Activated naive CD4-positive, alpha-beta T cell treated with anti-CD3 and anti-CD28 coated beads for 36 hours (primary cell): ENCODE measurements at regions not wholly inside any gene's neighbourhood (a gene's known extent, or its start where the extent isn't known, plus 50 kb on each side); places are given as distances from the start of the nearest gene placed in this dataset.

Experiments
- CTCF ChIA-PET: fragments of 350-600 bp; sonication (Branson Sonifier 250); formaldehyde crosslinking; loops from one replicate; lab custom pipeline; 2021; ENCODE audit warnings: antibody characterized with exemption; lab: Charles Lee
- DNase-seq: peaks from one replicate; pipeline ENCODE4 v3.0.0-alpha.2; 2020
- H3K27ac Mint-ChIP-seq: one replicate; pipeline ENCODE4 v1.8.0; 2021; ENCODE audit warnings: mild to moderate bottlenecking, mixed read lengths
- H3K27me3 Mint-ChIP-seq: one replicate; pipeline ENCODE4 v1.8.0; 2021; ENCODE audit warnings: low read depth, mixed read lengths
- H3K36me3 Mint-ChIP-seq: one replicate; pipeline ENCODE4 v1.8.0; 2021; ENCODE audit warnings: low read depth, mixed read lengths
- H3K4me1 Mint-ChIP-seq: one replicate; pipeline ENCODE4 v1.8.0; 2021; ENCODE audit warnings: low read depth, mixed read lengths
- H3K4me3 Mint-ChIP-seq: one replicate; pipeline ENCODE4 v1.8.0; 2021; ENCODE audit warnings: mild to moderate bottlenecking, moderate library complexity, mixed read lengths
- H3K9me3 Mint-ChIP-seq: one replicate; pipeline ENCODE4 v1.8.0; 2021; ENCODE audit warnings: mixed read lengths
- intact Hi-C: fragments of 100-400 bp; cut with micrococcal nuclease; formaldehyde crosslinking; loops from one replicate; pipeline ENCODE4 v1.15.1; 2023

- H3K4me1 Mint-ChIP-seq, result no peaks in the 10 kb centered on the region
- H3K36me3 Mint-ChIP-seq, result no peaks in the 10 kb centered on the region
- no peak overlapping the region for H3K4me3 Mint-ChIP-seq
- peak; percentile 65 for DNase-seq
- no peaks in the 10 kb centered on the region for H3K9me3 Mint-ChIP-seq
- CTCF ChIA-PET, result interaction anchor here (0.6 to 1.9 kb wide), 6 partner anchors 10 to 561 kb away, joined by 3 to 8 read pairs (median 3); no protein-coding TSS in a partner anchor
- peaks cover 2% of the 10 kb centered on the region for H3K27me3 Mint-ChIP-seq
- intact Hi-C loops, result loop anchor here (2.0 to 10.0 kb wide), 4 partner anchors 152 to 1700 kb away; no protein-coding TSS in a partner anchor
- no peak overlapping the region for H3K27ac Mint-ChIP-seq
These were observed 302.5 kb downstream of the DHX35 start for GRCh38 chr20:39264506-39265172.

GRCh38 chr20:39263076-39263475 is 300.9 kb downstream of the DHX35 start:
- H3K4me3 Mint-ChIP-seq, result no peak overlapping the region
- no peaks in the 10 kb centered on the region for H3K9me3 Mint-ChIP-seq
- intact Hi-C loops, result loop anchor here (10.0 kb wide), 1 partner anchor 1702 kb away; no protein-coding TSS in a partner anchor
- no peak for DNase-seq
- peaks cover 2% of the 10 kb centered on the region for H3K27me3 Mint-ChIP-seq
- H3K36me3 Mint-ChIP-seq, result no peaks in the 10 kb centered on the region
- no peak overlapping the region for H3K27ac Mint-ChIP-seq
- H3K4me1 Mint-ChIP-seq, result no peaks in the 10 kb centered on the region
- CTCF ChIA-PET, result interaction anchor here (1.1 kb wide), 1 partner anchor 17 kb away, joined by 3 read pairs; no protein-coding TSS in a partner anchor

DNA sequence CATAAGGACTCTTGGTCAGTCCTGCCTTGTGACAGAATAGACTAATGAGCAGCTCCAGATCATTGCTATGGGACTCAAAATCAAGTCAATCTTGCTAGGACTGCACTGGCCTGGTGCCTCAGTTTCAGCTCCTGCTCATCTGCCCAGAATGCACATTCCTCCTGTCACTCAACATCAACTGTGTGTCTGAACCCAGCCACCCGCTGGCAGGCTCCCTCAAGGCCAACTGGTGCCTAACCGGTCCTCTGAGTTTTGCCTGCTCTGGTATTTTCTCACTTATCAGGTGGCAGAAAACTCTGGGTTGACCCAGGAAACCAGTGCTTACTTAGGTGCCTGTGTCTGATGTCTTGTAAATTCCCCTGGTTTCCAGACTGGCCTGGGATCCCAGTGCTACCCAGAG is 297.7 kb downstream of the DHX35 start:
- H3K9me3 Mint-ChIP-seq, result no peaks in the 10 kb centered on the region
- CTCF ChIA-PET, result interaction anchor here (0.6 to 0.9 kb wide), 2 partner anchors 198 to 210 kb away, joined by 3 read pairs; no protein-coding TSS in a partner anchor

GRCh38 chr20:39259010-39259803 is 297.1 kb downstream of the DHX35 start:
- H3K4me3 Mint-ChIP-seq, result no peak overlapping the region

More for the DNA sequence above, 297.7 kb downstream of the DHX35 start:
- DNase-seq, result no peak
- intact Hi-C loops, result loop anchor here (10.0 kb wide), 1 partner anchor 1705 kb away; no protein-coding TSS in a partner anchor
- no peak overlapping the region for H3K4me3 Mint-ChIP-seq
- H3K4me1 Mint-ChIP-seq, result no peaks in the 10 kb centered on the region
- no peaks in the 10 kb centered on the region for H3K36me3 Mint-ChIP-seq
- H3K27me3 Mint-ChIP-seq, result peaks cover 2% of the 10 kb centered on the region
- no peak overlapping the region for H3K27ac Mint-ChIP-seq

DNA sequence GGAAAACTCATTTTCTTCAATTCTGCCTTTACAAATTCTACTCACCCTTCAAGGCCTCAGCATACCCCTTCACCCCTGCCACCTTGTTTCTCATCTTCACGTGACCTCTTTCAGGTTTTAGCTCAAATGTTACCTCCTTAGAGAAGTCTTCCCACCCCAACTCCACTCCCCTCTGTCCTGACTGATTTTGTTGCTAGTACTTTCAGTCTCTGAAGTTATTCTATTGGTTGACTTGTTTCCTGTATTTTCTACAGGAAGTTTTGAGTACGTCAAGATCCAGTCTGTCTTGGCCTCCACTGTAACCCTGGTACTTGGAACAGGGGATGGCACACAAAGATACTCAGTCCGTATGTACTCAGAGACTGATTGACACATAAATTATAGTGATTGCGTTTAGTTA is 296.1 kb downstream of the DHX35 start:
- H3K27ac Mint-ChIP-seq, result no peak overlapping the region

More at GRCh38 chr20:39259010-39259803, 297.1 kb downstream of the DHX35 start:
- Mint-ChIP-seq H3K27me3 (peaks cover under 1% of the 10 kb centered on the region), H3K27ac (no peak overlapping the region), H3K9me3 (no peaks in the 10 kb centered on the region), H3K36me3 (no peaks in the 10 kb centered on the region), H3K4me1 (no peaks in the 10 kb centered on the region)
- intact Hi-C loops, result no loop called here
- CTCF ChIA-PET, result interaction anchor here (0.6 to 0.9 kb wide), 2 partner anchors 199 to 210 kb away, joined by 3 read pairs; no protein-coding TSS in a partner anchor
- DNase-seq, result no peak

GRCh38 chr20:39253051-39253755 is 291.1 kb downstream of the DHX35 start:
- no peaks in the 10 kb centered on the region for H3K36me3 Mint-ChIP-seq
- H3K4me3 Mint-ChIP-seq, result no peak overlapping the region
- H3K27ac Mint-ChIP-seq, result no peak overlapping the region
- no peaks in the 10 kb centered on the region for H3K9me3 Mint-ChIP-seq
- intact Hi-C loops, result no loop called here
- no peaks in the 10 kb centered on the region for H3K27me3 Mint-ChIP-seq
- CTCF ChIA-PET, result interaction anchor here (0.7 to 1.2 kb wide), 2 partner anchors 11 to 14 kb away, joined by 3 read pairs; no protein-coding TSS in a partner anchor
- no peak for DNase-seq
- no peaks in the 10 kb centered on the region for H3K4me1 Mint-ChIP-seq

More for the DNA sequence above, 296.1 kb downstream of the DHX35 start:
- Mint-ChIP-seq H3K4me3 (no peak overlapping the region), H3K36me3 (no peaks in the 10 kb centered on the region), H3K9me3 (no peaks in the 10 kb centered on the region), H3K4me1 (no peaks in the 10 kb centered on the region), H3K27me3 (no peaks in the 10 kb centered on the region)
- intact Hi-C loops, result no loop called here
- CTCF ChIA-PET, result interaction anchor here (1.0 kb wide), 1 partner anchor 9 kb away, joined by 4 read pairs; no protein-coding TSS in a partner anchor
- DNase-seq, result no peak

- H3K36me3 Mint-ChIP-seq, result no peaks in the 10 kb centered on the region
- CTCF ChIA-PET, result interaction anchor here (1.2 kb wide), 1 partner anchor 15 kb away, joined by 3 read pairs; no protein-coding TSS in a partner anchor
- no peaks in the 10 kb centered on the region for H3K4me1 Mint-ChIP-seq
- H3K4me3 Mint-ChIP-seq, result no peak overlapping the region
- H3K27me3 Mint-ChIP-seq, result no peaks in the 10 kb centered on the region
- no peak for DNase-seq
- no peaks in the 10 kb centered on the region for H3K9me3 Mint-ChIP-seq
- H3K27ac Mint-ChIP-seq, result no peak overlapping the region
- intact Hi-C loops, result no loop called here
These were observed 289.9 kb downstream of the DHX35 start for GRCh38 chr20:39252035-39252434.

- H3K27ac Mint-ChIP-seq, result no peak overlapping the region
- CTCF ChIA-PET, result no interaction called here
- H3K4me3 Mint-ChIP-seq, result no peak overlapping the region
- no peak for DNase-seq
- H3K4me1 Mint-ChIP-seq, result peaks cover 8% of the 10 kb centered on the region
- no peaks in the 10 kb centered on the region for H3K27me3 Mint-ChIP-seq
- intact Hi-C loops, result no loop called here
- H3K36me3 Mint-ChIP-seq, result no peaks in the 10 kb centered on the region
- no peaks in the 10 kb centered on the region for H3K9me3 Mint-ChIP-seq
These were observed 287.7 kb downstream of the DHX35 start for GRCh38 chr20:39249798-39250197.

GRCh38 chr20:39248862-39249485 is 286.8 kb downstream of the DHX35 start:
- intact Hi-C loops, result no loop called here
- Mint-ChIP-seq H3K4me1 (peaks cover 8% of the 10 kb centered on the region), H3K9me3 (no peaks in the 10 kb centered on the region), H3K4me3 (no peak overlapping the region), H3K36me3 (no peaks in the 10 kb centered on the region), H3K27me3 (no peaks in the 10 kb centered on the region), H3K27ac (no peak overlapping the region)
- no peak for DNase-seq
- CTCF ChIA-PET, result no interaction called here

- H3K27me3 Mint-ChIP-seq, result no peaks in the 10 kb centered on the region
- no peak overlapping the region for H3K4me3 Mint-ChIP-seq
- H3K9me3 Mint-ChIP-seq, result no peaks in the 10 kb centered on the region
- no peak for DNase-seq
- H3K36me3 Mint-ChIP-seq, result no peaks in the 10 kb centered on the region
- CTCF ChIA-PET, result interaction anchor here (0.6 kb wide), 1 partner anchor 1439 kb away, joined by 3 read pairs; no protein-coding TSS in a partner anchor
- intact Hi-C loops, result no loop called here
- H3K27ac Mint-ChIP-seq, result no peak overlapping the region
- peaks cover 8% of the 10 kb centered on the region for H3K4me1 Mint-ChIP-seq
These were observed 286.2 kb downstream of the DHX35 start for GRCh38 chr20:39248171-39248861.

DNA sequence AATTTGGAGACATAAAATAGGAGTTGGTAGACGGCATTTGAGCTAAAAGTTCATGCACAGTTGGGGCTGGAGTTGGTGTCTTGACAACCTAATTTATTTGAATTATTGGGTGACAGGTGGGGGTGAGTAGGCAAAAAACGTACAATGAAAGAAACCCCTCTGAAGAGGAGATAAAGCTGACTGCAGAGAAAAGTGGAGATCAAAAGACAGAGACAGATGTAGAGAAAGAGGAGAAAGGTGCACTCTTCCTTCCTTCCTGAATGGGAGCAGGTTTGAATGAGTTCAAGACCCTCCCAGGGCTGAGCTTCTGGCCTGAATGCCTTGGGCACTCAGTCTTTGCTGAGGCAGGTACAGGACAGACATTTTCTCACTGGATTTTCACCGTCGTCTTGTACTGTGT is 284.3 kb downstream of the DHX35 start:
- CTCF ChIA-PET, result interaction anchor here (0.6 to 1.2 kb wide), 3 partner anchors 16 to 213 kb away, joined by 3 read pairs; no protein-coding TSS in a partner anchor
- H3K27me3 Mint-ChIP-seq, result no peaks in the 10 kb centered on the region
- DNase-seq, result no peak
- H3K4me1 Mint-ChIP-seq, result peaks cover 8% of the 10 kb centered on the region
- no peak overlapping the region for H3K27ac Mint-ChIP-seq
- H3K4me3 Mint-ChIP-seq, result no peak overlapping the region
- peaks cover 2% of the 10 kb centered on the region for H3K9me3 Mint-ChIP-seq
- no peaks in the 10 kb centered on the region for H3K36me3 Mint-ChIP-seq
- intact Hi-C loops, result no loop called here
